A549 (cell line): ENCODE measurements at regions not wholly inside any gene's neighbourhood (a gene's known extent, or its start where the extent isn't known, plus 50 kb on each side); places are given as distances from the start of the nearest gene placed in this dataset.

Source experiments
- BHLHE40 ChIP-seq: IDR thresholded peaks from 2 replicates; pipeline ENCODE4 v1.6.1; 2012; ENCODE audit warnings: low read depth, low read length, inconsistent platforms
- EHMT2 ChIP-seq: fragments of 200-600 bp; sonication (generic); IDR thresholded peaks from 2 replicates; pipeline ENCODE4 v1.6.1; 2016; ENCODE audit warnings: antibody characterized with exemption, low read depth, mild to moderate bottlenecking, moderate library complexity
- ELK1 ChIP-seq: fragments of 150-350 bp; IDR thresholded peaks from 2 replicates; pipeline ENCODE4 v1.6.1; 2014; ENCODE audit warnings: low read depth, mild to moderate bottlenecking, low read length
- KDM5A ChIP-seq: fragments of 200-600 bp; sonication (generic); IDR thresholded peaks from 2 replicates; pipeline ENCODE4 v1.6.1; 2016; ENCODE audit warnings: antibody characterized with exemption, mild to moderate bottlenecking
- MYC ChIP-seq: IDR thresholded peaks from 2 replicates; pipeline ENCODE4 v1.6.1; 2012; ENCODE audit warnings: mild to moderate bottlenecking, inconsistent platforms, low read length, improper control_type of control experiment, borderline replicate concordance
- POLR2A ChIP-seq: IDR thresholded peaks from 2 replicates; pipeline ENCODE4 v1.6.1; 2012; ENCODE audit warnings: mild to moderate bottlenecking, low read length
- RAD21 ChIP-seq, 2 experiments: fragments of >200 bp in 1 of 2; sonication (Bioruptor Twin) in 1 of 2; formaldehyde crosslinking in 1 of 2; IDR thresholded peaks in 1 of 2; conservative IDR thresholded peaks in 1 of 2; 2 replicates in 1 of 2; 3 replicates in 1 of 2; pipeline ENCODE4 v1.6.1; 2012 to 2018; ENCODE audit warnings: inconsistent platforms in 1 of 2
- RCOR1 ChIP-seq: fragments of 150-350 bp; IDR thresholded peaks from 2 replicates; pipeline ENCODE4 v1.6.1; 2014; ENCODE audit warnings: antibody characterized with exemption, low read length, low read depth
- TF ChIP-seq, protein P1 (sequence below): fragments of >200 bp; sonication (Bioruptor Twin); formaldehyde crosslinking; IDR thresholded peaks from 2 replicates; pipeline ENCODE4 v1.6.1; 2016
- TF ChIP-seq, protein P2 (sequence below): fragments of >200 bp; sonication (Bioruptor Twin); formaldehyde crosslinking; IDR thresholded peaks from 3 replicates; pipeline ENCODE4 v1.5.1; 2016

DNA sequence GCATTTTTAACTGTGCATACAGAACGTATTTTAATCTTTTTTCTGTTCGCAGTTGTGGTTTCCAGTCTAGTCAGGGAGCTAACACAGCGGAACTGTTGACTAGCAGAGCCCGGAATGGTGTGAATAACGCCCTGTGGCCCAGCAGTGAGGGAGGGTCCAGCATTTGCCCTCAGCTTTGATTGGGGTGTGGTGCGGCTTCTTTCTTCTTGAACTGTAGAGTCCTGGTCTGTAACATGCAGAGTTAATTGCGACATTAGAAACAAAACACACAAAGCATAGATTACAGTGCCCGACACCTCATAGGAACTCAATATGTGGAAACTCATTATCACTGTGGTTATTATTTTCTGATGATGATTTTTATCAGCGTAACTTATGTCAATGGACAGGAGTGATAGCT, 253.6 kb downstream of the SOX11 start:
- TF ChIP-seq, protein P1, sequence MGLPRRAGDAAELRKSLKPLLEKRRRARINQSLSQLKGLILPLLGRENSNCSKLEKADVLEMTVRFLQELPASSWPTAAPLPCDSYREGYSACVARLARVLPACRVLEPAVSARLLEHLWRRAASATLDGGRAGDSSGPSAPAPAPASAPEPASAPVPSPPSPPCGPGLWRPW, result no peak
- TF ChIP-seq, protein P2, sequence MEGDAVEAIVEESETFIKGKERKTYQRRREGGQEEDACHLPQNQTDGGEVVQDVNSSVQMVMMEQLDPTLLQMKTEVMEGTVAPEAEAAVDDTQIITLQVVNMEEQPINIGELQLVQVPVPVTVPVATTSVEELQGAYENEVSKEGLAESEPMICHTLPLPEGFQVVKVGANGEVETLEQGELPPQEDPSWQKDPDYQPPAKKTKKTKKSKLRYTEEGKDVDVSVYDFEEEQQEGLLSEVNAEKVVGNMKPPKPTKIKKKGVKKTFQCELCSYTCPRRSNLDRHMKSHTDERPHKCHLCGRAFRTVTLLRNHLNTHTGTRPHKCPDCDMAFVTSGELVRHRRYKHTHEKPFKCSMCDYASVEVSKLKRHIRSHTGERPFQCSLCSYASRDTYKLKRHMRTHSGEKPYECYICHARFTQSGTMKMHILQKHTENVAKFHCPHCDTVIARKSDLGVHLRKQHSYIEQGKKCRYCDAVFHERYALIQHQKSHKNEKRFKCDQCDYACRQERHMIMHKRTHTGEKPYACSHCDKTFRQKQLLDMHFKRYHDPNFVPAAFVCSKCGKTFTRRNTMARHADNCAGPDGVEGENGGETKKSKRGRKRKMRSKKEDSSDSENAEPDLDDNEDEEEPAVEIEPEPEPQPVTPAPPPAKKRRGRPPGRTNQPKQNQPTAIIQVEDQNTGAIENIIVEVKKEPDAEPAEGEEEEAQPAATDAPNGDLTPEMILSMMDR, result no peak
- no peak for TF ChIP-seq POLR2A
- no peak for TF ChIP-seq MYC
- no peak for TF ChIP-seq RCOR1
- TF ChIP-seq ELK1, result no peak
- TF ChIP-seq EHMT2, result no peak
- no peak for TF ChIP-seq KDM5A
- no peak for TF ChIP-seq BHLHE40
- no peak for TF ChIP-seq RAD21 (conservative IDR thresholded peaks at IDR 0.05 in 1 of 2, IDR thresholded peaks at IDR 0.05 in 1 of 2)
